HCT116 (cell line): ENCODE measurements at regions not wholly inside any gene's neighbourhood (a gene's known extent, or its start where the extent isn't known, plus 50 kb on each side); places are given as distances from the start of the nearest gene placed in this dataset.
A peak's percentile ranks its signal among the peaks of the same experiment; 100 is the strongest.

Source experiments
- ATAC-seq: fragments of 200-7000 bp; cut with Tn5 transposase; 2 replicates; pipeline ENCODE4 v1.9.1; 2020; ENCODE audit warnings: mild to moderate bottlenecking, moderate library complexity
- BruUV-seq: library from RNA; stranded (reverse); fragments of 400-500 nt; replicated peaks from 2 replicates; lab custom pipeline; 2021; lab: Mats Ljungman, UMichigan
- CTCF ChIA-PET: fragments of 300-600 bp; sonication (Branson Sonifier 250); formaldehyde crosslinking; loops from one replicate; lab custom pipeline; 2021; ENCODE audit warnings: antibody characterized with exemption; lab: Charles Lee
- POLR2A ChIA-PET: fragments of 300-600, 350-600 bp; sonication (Branson Sonifier 250); formaldehyde crosslinking; loops from one replicate; lab custom pipeline; 2021; ENCODE audit warnings: antibody characterized with exemption; lab: Charles Lee
- RAD21 ChIA-PET, 2 experiments: fragments of 300-600 bp; sonication (Branson Sonifier 250); formaldehyde crosslinking; loops; one replicate each; lab custom pipeline; 2023; ENCODE audit warnings: low total read pairs in 2 of 2; ENCODE audit not compliant: uncharacterized antibody in 2 of 2, unreplicated experiment in 2 of 2, low non-redundant PET in 1 of 2; lab: Charles Lee
- DNase-seq: peaks from one replicate; pipeline ENCODE4 v3.0.0-alpha.2; 2010; ENCODE audit warnings: low read depth, low spot score
- H2AFZ ChIP-seq: fragments of 200-600 bp; shearing (Covaris generic), sonication (generic); 2 replicates; pipeline ENCODE4 v1.6.1; 2017; ENCODE audit warnings: low read depth, mixed run types, mixed read lengths, antibody characterized with exemption, low read length; ENCODE audit not compliant: poor library complexity, severe bottlenecking
- H3K27ac ChIP-seq: 2 replicates; pipeline ENCODE4 v1.5.1; 2012; ENCODE audit warnings: low read depth, low read length
- H3K27me3 ChIP-seq: fragments of 200-600 bp; sonication (generic); 2 replicates; pipeline ENCODE4 v1.6.1; 2016; ENCODE audit warnings: mixed run types, low read length, mixed read lengths; ENCODE audit not compliant: insufficient read depth
- H3K36me3 ChIP-seq, 2 experiments: fragments of 200-500 bp in 1 of 2; fragments of 200-600 bp in 1 of 2; sonication (Bioruptor generic) in 1 of 2; sonication (generic) in 1 of 2; 2 replicates each; pipeline versions ENCODE4 v1.5.1 to v1.6.1; 2014 to 2016; ENCODE audit warnings: low read length in 2 of 2, inconsistent platforms in 1 of 2, mixed read lengths in 1 of 2, mixed run types in 1 of 2; ENCODE audit not compliant: insufficient read depth in 2 of 2, control insufficient read depth in 1 of 2
- H3K4me1 ChIP-seq, 2 experiments: fragments of 200-600 bp in 1 of 2; sonication (generic) in 1 of 2; 2 replicates each; pipeline versions ENCODE4 v1.5.1 to v1.6.1; 2012 to 2017; ENCODE audit warnings: low read length in 2 of 2, inconsistent platforms in 1 of 2, mild to moderate bottlenecking in 1 of 2, mixed read lengths in 1 of 2, mixed run types in 1 of 2, moderate library complexity in 1 of 2; ENCODE audit not compliant: insufficient read depth in 2 of 2, control insufficient read depth in 1 of 2
- H3K4me2 ChIP-seq: fragments of 200-600 bp; sonication (generic); 2 replicates; pipeline ENCODE4 v1.6.1; 2017; ENCODE audit warnings: mixed run types, low read length, mixed read lengths
- H3K4me3 ChIP-seq, 2 experiments: fragments of 200-600 bp in 1 of 2; sonication (generic) in 1 of 2; replicated peaks in 1 of 2; 2 replicates each; pipeline ENCODE4 v1.5.1; 2011 to 2016; ENCODE audit warnings: low read length in 2 of 2, control low read depth in 1 of 2, low read depth in 1 of 2, mild to moderate bottlenecking in 1 of 2, mixed read lengths in 1 of 2, mixed run types in 1 of 2
- H3K79me2 ChIP-seq: fragments of 200-600 bp; sonication (generic); 2 replicates; pipeline ENCODE4 v1.6.1; 2017; ENCODE audit warnings: mild to moderate bottlenecking, mixed run types, low read length, moderate library complexity, mixed read lengths; ENCODE audit not compliant: insufficient read depth
- H3K9ac ChIP-seq: fragments of 200-600 bp; sonication (generic); 2 replicates; pipeline ENCODE4 v1.6.1; 2016; ENCODE audit warnings: low read length, mixed read lengths
- H3K9me2 ChIP-seq: fragments of 200-600 bp; sonication (generic), shearing (Covaris generic); 2 replicates; pipeline ENCODE4 v1.6.1; 2017; ENCODE audit warnings: mixed run types, mild to moderate bottlenecking, moderate library complexity; ENCODE audit not compliant: insufficient read depth
- H3K9me3 ChIP-seq, 2 experiments: fragments of 200-500 bp in 1 of 2; fragments of 200-600 bp in 1 of 2; sonication (Bioruptor generic) in 1 of 2; sonication (generic) in 1 of 2; 2 replicates each; pipeline ENCODE4 v1.6.1; 2014 to 2017; ENCODE audit warnings: low read length in 2 of 2, mixed read lengths in 2 of 2, inconsistent platforms in 1 of 2, low read depth in 1 of 2, mild to moderate bottlenecking in 1 of 2, mixed run types in 1 of 2, moderate library complexity in 1 of 2; ENCODE audit not compliant: control insufficient read depth in 1 of 2, insufficient read depth in 1 of 2
- H4K20me1 ChIP-seq: fragments of 200-600 bp; sonication (generic), shearing (Covaris generic); 2 replicates; pipeline ENCODE4 v1.6.1; 2017; ENCODE audit warnings: mixed run types, mild to moderate bottlenecking, moderate library complexity; ENCODE audit not compliant: insufficient read depth
- CTCF ChIP-seq, 3 experiments: fragments of 200-600 bp in 1 of 3; sonication (generic) in 1 of 3; IDR thresholded peaks in 2 of 3; conservative IDR thresholded peaks in 1 of 3; 2 replicates each; pipeline ENCODE4 v1.5.1; 2012 to 2017; ENCODE audit warnings: low read depth in 2 of 3, low read length in 2 of 3, antibody characterized with exemption in 1 of 3, borderline replicate concordance in 1 of 3, control low read depth in 1 of 3, mild to moderate bottlenecking in 1 of 3, mixed read lengths in 1 of 3, mixed run types in 1 of 3, moderate library complexity in 1 of 3; ENCODE audit not compliant: insufficient read depth in 1 of 3
- EZH2phosphoT487 ChIP-seq: fragments of 200-600 bp; IDR thresholded peaks from 2 replicates; pipeline ENCODE4 v1.6.1; 2018; ENCODE audit warnings: antibody characterized with exemption, borderline replicate concordance
- RAD21 ChIP-seq: IDR thresholded peaks from 2 replicates; pipeline ENCODE4 v1.6.1; 2012; ENCODE audit warnings: low read depth, mild to moderate bottlenecking
- intact Hi-C: fragments of 100-400 bp; cut with micrococcal nuclease; formaldehyde crosslinking; loops from 2 replicates; pipeline ENCODE4 v1.10.0; 2022

GRCh38 chr12:91382081-91382543 lies 199.5 kb upstream of the DCN start:
- intact Hi-C loops: loop anchor here (1.0 to 10.0 kb wide), 6 partner anchors 433 to 1268 kb away; partner anchors contain the start of gene BTG1
- no peak overlapping the region for H3K4me3 ChIP-seq
- no TSS peak for BruUV-seq

More at GRCh38 chr12:91382081-91382543, 199.5 kb upstream of the DCN start:
- H3K4me2 ChIP-seq: no peak overlapping the region
- ChIA-PET CTCF (interaction anchor here (0.6 to 2.0 kb wide), 18 partner anchors 8 to 1547 kb away, joined by 3 to 14 read pairs (median 4); partner anchors contain the start of genes BTG1 and EEA1), RAD21 (interaction anchor here in 1 of 2 experiments (0.6 to 0.7 kb wide), 2 partner anchors 191 to 1189 kb away, joined by 3 to 4 read pairs; no protein-coding TSS in a partner anchor)
- peak; percentile 80 for ATAC-seq
- no peaks in the 10 kb centered on the region for H3K27me3 ChIP-seq
- H3K36me3 ChIP-seq: no peaks in the 10 kb centered on the region
- no peaks in the 10 kb centered on the region for H4K20me1 ChIP-seq
- no peaks in the 10 kb centered on the region for H3K79me2 ChIP-seq
- peak overlapping the region; percentile 24 for H2AFZ ChIP-seq
- TF ChIP-seq EZH2phosphoT487 (no peak), RAD21 (peak; percentile 91), CTCF (IDR thresholded peaks at IDR 0.05 in 2 of 3, conservative IDR thresholded peaks at IDR 0.05 in 1 of 3; ENCODE audit: borderline replicate concordance in 1 of 3, insufficient read depth in 1 of 3, low read depth in 2 of 3, low read length in 2 of 3) (peak; percentile 62 to 88 (median 82); a peak in 5 of 6 replicates)
- TF ChIP-seq, all 23 proteins: peak for 2
- Histone ChIP-seq H3K4me1 (peaks cover 0 to 5% of the 10 kb centered on the region in 2 experiments; a peak in 2 of 4 replicates), H3K9me2 (no peaks in the 10 kb centered on the region), H3K27ac (no peak overlapping the region), H3K9me3 (no peaks in the 10 kb centered on the region), H3K9ac (no peak overlapping the region)
- POLR2A ChIA-PET: interaction anchor here (1.9 kb wide), 1 partner anchor 764 kb away, joined by 8 read pairs; the partner anchor contains the start of gene BTG1
- DNase-seq: peak; percentile 66
